MM.1S (cell line): ENCODE measurements at regions not wholly inside any gene's neighbourhood (a gene's known extent, or its start where the extent isn't known, plus 50 kb on each side); places are given as distances from the start of the nearest gene placed in this dataset.
"Not testable (repeated sequence)": the region's sequence is repeated elsewhere in the genome, so short reads cannot be mapped to it uniquely, and the experiment has no call there.

Experiments used
- DNase-seq: peaks from one replicate; pipeline ENCODE4 v3.0.0-alpha.2; 2015
- H2AFZ ChIP-seq: fragments of 300-600 bp; sonication (generic); 2 replicates; pipeline ENCODE4 v1.6.0; 2016; ENCODE audit warnings: antibody characterized with exemption, low read length
- H3F3A ChIP-seq: fragments of 300-600 bp; sonication (generic); 2 replicates; pipeline ENCODE4 v1.6.1; 2016; ENCODE audit warnings: mild to moderate bottlenecking, antibody characterized with exemption, low read length, moderate library complexity, mixed read lengths; ENCODE audit not compliant: insufficient read depth
- H3K27ac ChIP-seq: fragments of 300-600 bp; sonication (generic); 2 replicates; pipeline ENCODE4 v1.5.1; 2016; ENCODE audit warnings: mild to moderate bottlenecking, low read length
- H3K27me3 ChIP-seq: fragments of 300-600 bp; sonication (generic); replicated peaks from 2 replicates; pipeline ENCODE4 v1.6.0; 2016; ENCODE audit warnings: low read length; ENCODE audit not compliant: insufficient read depth
- H3K36me3 ChIP-seq: fragments of 300-600 bp; sonication (generic); replicated peaks from 2 replicates; pipeline ENCODE4 v1.6.1; 2016; ENCODE audit warnings: mild to moderate bottlenecking, low read length, mixed read lengths; ENCODE audit not compliant: insufficient read depth
- H3K4me1 ChIP-seq: fragments of 300-600 bp; sonication (generic); 2 replicates; pipeline ENCODE4 v1.6.1; 2016; ENCODE audit warnings: low read length, mixed read lengths
- H3K4me2 ChIP-seq: fragments of 300-600 bp; sonication (generic); 2 replicates; pipeline ENCODE4 v1.6.0; 2016; ENCODE audit warnings: low read depth, low read length
- H3K4me3 ChIP-seq: fragments of 300-600 bp; sonication (generic); 2 replicates; pipeline ENCODE4 v1.5.1; 2016; ENCODE audit warnings: low read length, mixed read lengths
- H3K79me2 ChIP-seq: fragments of 300-600 bp; sonication (generic); 2 replicates; pipeline ENCODE4 v1.6.1; 2016; ENCODE audit warnings: mixed run types, low read length, mixed read lengths
- H3K9ac ChIP-seq: fragments of 300-600 bp; sonication (generic); 2 replicates; pipeline ENCODE4 v1.6.1; 2016; ENCODE audit warnings: low read length, mixed read lengths
- H3K9me2 ChIP-seq: fragments of 300-600 bp; sonication (generic); replicated peaks from 2 replicates; pipeline ENCODE4 v1.6.1; 2016; ENCODE audit warnings: mild to moderate bottlenecking, low read length, mixed read lengths; ENCODE audit not compliant: insufficient read depth
- H3K9me3 ChIP-seq: fragments of 300-600 bp; sonication (generic); replicated peaks from 2 replicates; pipeline ENCODE4 v1.6.1; 2016; ENCODE audit warnings: mild to moderate bottlenecking, low read length, mixed read lengths; ENCODE audit not compliant: insufficient read depth
- H4K20me1 ChIP-seq: fragments of 300-600 bp; sonication (generic); 2 replicates; pipeline ENCODE4 v1.6.1; 2016; ENCODE audit warnings: mild to moderate bottlenecking, low read length, moderate library complexity, mixed read lengths; ENCODE audit not compliant: insufficient read depth
- CTCF ChIP-seq: fragments of 300-600 bp; sonication (generic); IDR thresholded peaks from 2 replicates; pipeline ENCODE4 v1.5.1; 2016; ENCODE audit warnings: antibody characterized with exemption, low read length, mixed read lengths
- EZH2 ChIP-seq: fragments of 300-600 bp; sonication (generic); optimal IDR thresholded peaks from 2 replicates; pipeline ENCODE3; 2017; ENCODE audit warnings: low read depth, mild to moderate bottlenecking, antibody characterized with exemption, low read length, mixed read lengths
- EZH2phosphoT487 ChIP-seq: fragments of 300-600 bp; sonication (generic); IDR thresholded peaks from 2 replicates; pipeline ENCODE4 v1.6.1; 2018; ENCODE audit warnings: antibody characterized with exemption, low read length

DNA sequence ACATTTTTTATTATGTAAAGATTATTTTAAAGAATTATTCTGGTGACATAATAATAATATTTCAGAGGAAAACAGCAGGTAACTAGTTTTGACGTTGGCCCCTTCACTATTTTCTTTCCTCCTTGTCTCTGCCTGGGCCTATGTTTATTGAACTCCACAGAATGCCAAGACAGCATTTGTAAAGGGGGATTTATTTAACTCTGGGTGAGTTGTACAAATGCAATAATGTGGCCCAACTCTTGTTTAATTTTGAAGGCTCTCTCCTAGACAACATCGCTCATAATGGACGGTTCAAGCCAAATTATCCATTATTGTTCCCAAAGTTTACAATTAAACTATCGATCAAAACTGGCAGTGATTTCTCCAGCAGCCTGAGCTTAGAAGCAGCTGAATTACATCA lies 374.3 kb upstream of the SLC35B3 start:
- no peak overlapping the region for H2AFZ ChIP-seq
- no peaks in the 10 kb centered on the region for H3K9me3 ChIP-seq
- H3F3A ChIP-seq, result no peaks in the 10 kb centered on the region
- no peaks in the 10 kb centered on the region for H3K9me2 ChIP-seq
- no peak overlapping the region for H3K27ac ChIP-seq
- no peak overlapping the region for H3K4me2 ChIP-seq
- no peaks in the 10 kb centered on the region for H3K27me3 ChIP-seq
- TF ChIP-seq EZH2phosphoT487, result no peak
- TF ChIP-seq EZH2, result no peak
- TF ChIP-seq CTCF, result no peak
- no peaks in the 10 kb centered on the region for H3K36me3 ChIP-seq
- H4K20me1 ChIP-seq, result no peaks in the 10 kb centered on the region
- H3K79me2 ChIP-seq, result no peaks in the 10 kb centered on the region
- H3K4me3 ChIP-seq, result no peak overlapping the region
- no peak for DNase-seq
- H3K4me1 ChIP-seq, result no peaks in the 10 kb centered on the region
- H3K9ac ChIP-seq, result no peak overlapping the region

GRCh38 chr6:8803181-8803760 lies 367.9 kb upstream of the SLC35B3 start:
- Histone ChIP-seq H3K4me3 (no peak overlapping the region), H3K9ac (no peak overlapping the region), H3K4me2 (no peak overlapping the region), H4K20me1 (no peaks in the 10 kb centered on the region), H3K9me3 (no peaks in the 10 kb centered on the region), H3K4me1 (no peaks in the 10 kb centered on the region), H3K27me3 (no peaks in the 10 kb centered on the region), H3K36me3 (no peaks in the 10 kb centered on the region), H3K9me2 (no peaks in the 10 kb centered on the region), H3K27ac (no peak overlapping the region), H3K79me2 (no peaks in the 10 kb centered on the region), H3F3A (no peaks in the 10 kb centered on the region), H2AFZ (no peak overlapping the region)
- no peak for DNase-seq
- TF ChIP-seq EZH2, result no peak
- TF ChIP-seq EZH2phosphoT487, result no peak
- TF ChIP-seq CTCF, result no peak

DNA sequence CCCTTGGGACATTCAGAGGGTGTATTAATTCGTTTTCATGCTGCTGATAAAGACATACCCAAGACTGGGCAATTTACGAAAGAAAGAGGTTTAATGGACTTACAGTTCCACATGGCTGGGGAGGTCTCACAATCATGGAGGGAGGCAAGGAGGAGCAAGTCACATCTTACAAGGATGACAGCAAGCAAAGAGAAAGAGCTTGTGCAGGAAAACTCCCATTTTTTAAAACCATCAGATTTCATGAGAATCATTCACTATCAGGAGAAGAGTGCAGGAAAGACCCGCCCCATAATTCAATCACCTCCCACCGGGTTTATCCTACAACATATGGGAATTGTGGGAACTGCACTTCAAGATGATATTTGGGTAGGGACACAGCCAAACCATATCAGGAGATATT lies 367.1 kb upstream of the SLC35B3 start:
- H3K4me3 ChIP-seq, H2AFZ ChIP-seq, H4K20me1 ChIP-seq, H3K4me1 ChIP-seq, H3K4me2 ChIP-seq, H3F3A ChIP-seq, H3K27me3 ChIP-seq, H3K36me3 ChIP-seq, H3K27ac ChIP-seq, DNase-seq, H3K79me2 ChIP-seq, H3K9me2 ChIP-seq, H3K9ac ChIP-seq, H3K9me3 ChIP-seq: not testable (repeated sequence)

DNA sequence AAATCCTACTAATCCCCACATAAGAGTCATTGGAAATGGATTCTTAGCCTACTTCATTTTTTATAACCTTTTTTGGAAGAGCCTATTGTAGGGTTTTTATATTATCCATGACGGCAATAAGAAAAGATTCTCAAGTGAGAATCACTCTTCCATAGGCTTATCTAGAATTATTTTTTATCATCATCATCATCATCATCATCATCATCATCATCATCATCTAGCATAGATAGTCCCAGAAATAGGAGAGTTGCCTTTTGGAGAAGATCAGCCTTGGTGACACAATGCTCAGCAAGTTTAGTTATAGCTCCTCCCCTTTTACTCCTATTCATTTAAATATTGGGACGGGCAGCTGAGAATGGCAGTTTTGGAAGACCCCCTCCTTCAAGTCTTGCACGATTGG lies 359.1 kb upstream of the SLC35B3 start:
- Histone ChIP-seq H3K4me2 (no peak overlapping the region), H3K9me3 (no peaks in the 10 kb centered on the region), H3F3A (no peaks in the 10 kb centered on the region), H3K36me3 (no peaks in the 10 kb centered on the region), H3K4me3 (no peak overlapping the region), H3K79me2 (no peaks in the 10 kb centered on the region), H4K20me1 (no peaks in the 10 kb centered on the region), H3K27ac (no peak overlapping the region), H2AFZ (no peak overlapping the region), H3K9ac (no peak overlapping the region), H3K4me1 (no peaks in the 10 kb centered on the region), H3K9me2 (no peaks in the 10 kb centered on the region), H3K27me3 (no peaks in the 10 kb centered on the region)
- no peak for TF ChIP-seq CTCF
- TF ChIP-seq EZH2phosphoT487, result no peak
- TF ChIP-seq EZH2, result no peak
- DNase-seq, result no peak
